HG03064 (cell line): ENCODE measurements at regions not wholly inside any gene's neighbourhood (a gene's known extent, or its start where the extent isn't known, plus 50 kb on each side); places are given as distances from the start of the nearest gene placed in this dataset.
"Not testable (repeated sequence)": the region's sequence is repeated elsewhere in the genome, so short reads cannot be mapped to it uniquely, and the experiment has no call there.

Experiments used
- ATAC-seq: cut with Tn5 transposase; IDR thresholded peaks from one replicate; pipeline ENCODE4 v1.9.1; 2021; ENCODE audit warnings: low read depth; ENCODE audit not compliant: unreplicated experiment

- ATAC-seq, result not testable (repeated sequence)
Observed at GRCh38 chr14:56008661-56009060, 109.5 kb upstream of the PELI2 start.

- no peak for ATAC-seq
Observed at GRCh38 chr14:56023661-56024081, 94.5 kb upstream of the PELI2 start.

- ATAC-seq, result no peak
Observed at GRCh38 chr14:56025191-56025590, 93.0 kb upstream of the PELI2 start.

GRCh38 chr14:56026506-56026905 lies 91.7 kb upstream of the PELI2 start:
- no peak for ATAC-seq

- no peak for ATAC-seq
Observed at GRCh38 chr14:56027421-56027820, 90.8 kb upstream of the PELI2 start.

- ATAC-seq, result no peak
Observed at GRCh38 chr14:56027916-56028712, 90.1 kb upstream of the PELI2 start.

GRCh38 chr14:56036353-56036752 lies 81.9 kb upstream of the PELI2 start:
- no peak for ATAC-seq

GRCh38 chr14:56040121-56040520 lies 78.1 kb upstream of the PELI2 start:
- no peak for ATAC-seq

GRCh38 chr14:56044196-56044595 lies 74.0 kb upstream of the PELI2 start:
- ATAC-seq, result no peak

GRCh38 chr14:56046546-56046945 lies 71.7 kb upstream of the PELI2 start:
- ATAC-seq, result no peak

GRCh38 chr14:56046996-56047395 lies 71.2 kb upstream of the PELI2 start:
- no peak for ATAC-seq

- ATAC-seq, result no peak
Observed at GRCh38 chr14:56049536-56049935, 68.7 kb upstream of the PELI2 start.

- ATAC-seq, result no peak
Observed at GRCh38 chr14:56055511-56055910, 62.7 kb upstream of the PELI2 start.

- ATAC-seq, result no peak
Observed at GRCh38 chr14:56056031-56056430, 62.2 kb upstream of the PELI2 start.

GRCh38 chr14:56057071-56057741 lies 61.0 kb upstream of the PELI2 start:
- no peak for ATAC-seq

GRCh38 chr14:56057767-56058166 lies 60.4 kb upstream of the PELI2 start:
- ATAC-seq, result no peak

- ATAC-seq, result no peak
Observed at GRCh38 chr14:56059054-56059453, 59.2 kb upstream of the PELI2 start.

GRCh38 chr14:56061051-56061450 lies 57.2 kb upstream of the PELI2 start:
- ATAC-seq, result no peak

GRCh38 chr14:56063131-56063530 lies 55.1 kb upstream of the PELI2 start:
- no peak for ATAC-seq

GRCh38 chr14:56064513-56064912 lies 53.7 kb upstream of the PELI2 start:
- ATAC-seq, result no peak

- ATAC-seq, result not testable (repeated sequence)
Observed at GRCh38 chr14:56065199-56065598, 53.0 kb upstream of the PELI2 start.
